NCI-H446 (cell line): ENCODE measurements at regions not wholly inside any gene's neighbourhood (a gene's known extent, or its start where the extent isn't known, plus 50 kb on each side); places are given as distances from the start of the nearest gene placed in this dataset.
"Not testable (repeated sequence)": the region's sequence is repeated elsewhere in the genome, so short reads cannot be mapped to it uniquely, and the experiment has no call there.

Experiments used
- DNase-seq, 2 experiments: peaks; one replicate each; lab custom pipeline; 2025; lab: John Stamatoyannopoulos, UW

GRCh38 chr5:143629871-143630659 is 181.9 kb upstream of the HMHB1 start:
- DNase-seq: no peak

GRCh38 chr5:143625048-143625447 is 186.9 kb upstream of the HMHB1 start:
- DNase-seq: not testable (repeated sequence)

- DNase-seq: no peak
Measured at GRCh38 chr5:143624465-143624864, 187.5 kb upstream of the HMHB1 start.

- no peak for DNase-seq
Measured at GRCh38 chr5:143619040-143619439, 192.9 kb upstream of the HMHB1 start.

GRCh38 chr5:143618141-143618540 is 193.8 kb upstream of the HMHB1 start:
- no peak for DNase-seq

GRCh38 chr5:143614831-143615230 is 197.1 kb upstream of the HMHB1 start:
- no peak for DNase-seq

- peak in 1 of 2 experiments; percentile 13 for DNase-seq
Measured at GRCh38 chr5:143613329-143613728, 198.6 kb upstream of the HMHB1 start.

- DNase-seq: no peak
Measured at GRCh38 chr5:143610946-143611345, 201.0 kb upstream of the HMHB1 start.

GRCh38 chr5:143606043-143606752 is 202.7 kb upstream of the NR3C1 start:
- DNase-seq: no peak

GRCh38 chr5:143605403-143606005 is 202.0 kb upstream of the NR3C1 start:
- DNase-seq: no peak

GRCh38 chr5:143601917-143602333 is 198.4 kb upstream of the NR3C1 start:
- no peak for DNase-seq

GRCh38 chr5:143601357-143601756 is 197.9 kb upstream of the NR3C1 start:
- DNase-seq: no peak

- no peak for DNase-seq
Measured at GRCh38 chr5:143600396-143601075, 197.1 kb upstream of the NR3C1 start.

GRCh38 chr5:143599474-143599873 is 196.0 kb upstream of the NR3C1 start:
- no peak for DNase-seq

- no peak for DNase-seq
Measured at GRCh38 chr5:143596824-143597223, 193.3 kb upstream of the NR3C1 start.

- no peak for DNase-seq
Measured at GRCh38 chr5:143594902-143595818, 191.7 kb upstream of the NR3C1 start.

GRCh38 chr5:143593723-143594122 is 190.2 kb upstream of the NR3C1 start:
- DNase-seq: no peak

GRCh38 chr5:143592648-143593047 is 189.2 kb upstream of the NR3C1 start:
- DNase-seq: no peak

- DNase-seq: no peak
Measured at GRCh38 chr5:143588933-143589662, 185.6 kb upstream of the NR3C1 start.

GRCh38 chr5:143588121-143588520 is 184.6 kb upstream of the NR3C1 start:
- DNase-seq: not testable (repeated sequence)
